Parathyroid adenoma (tissue), 2 donors: ENCODE measurements at regions not wholly inside any gene's neighbourhood (a gene's known extent, or its start where the extent isn't known, plus 50 kb on each side); places are given as distances from the start of the nearest gene placed in this dataset.

ENCODE experiments used
- H2AFZ ChIP-seq: fragments of 300-600 bp; sonication (generic); one replicate; pipeline ENCODE4 v1.7.0; 2017; ENCODE audit warnings: antibody characterized with exemption, mild to moderate bottlenecking
- H3K27ac ChIP-seq: fragments of 300-600 bp; sonication (generic); one replicate; pipeline ENCODE4 v1.7.0; 2017
- H3K27me3 ChIP-seq: fragments of 300-600 bp; sonication (generic); one replicate; pipeline ENCODE4 v1.7.0; 2017; ENCODE audit warnings: low read length; ENCODE audit not compliant: control insufficient read depth, insufficient read depth
- H3K36me3 ChIP-seq: fragments of 300-600 bp; sonication (generic); one replicate; pipeline ENCODE4 v1.7.0; 2017; ENCODE audit warnings: low read length; ENCODE audit not compliant: control insufficient read depth, insufficient read depth
- H3K4me1 ChIP-seq: fragments of 300-600 bp; sonication (generic); one replicate; pipeline ENCODE4 v1.7.0; 2017; ENCODE audit warnings: control low read depth
- H3K4me2 ChIP-seq: fragments of 300-600 bp; sonication (generic); one replicate; pipeline ENCODE4 v1.7.0; 2017; ENCODE audit warnings: low read length
- H3K4me3 ChIP-seq: fragments of 300-600 bp; sonication (generic); one replicate; pipeline ENCODE4 v1.7.0; 2017; ENCODE audit warnings: low read depth, low read length
- H3K79me2 ChIP-seq: fragments of 300-600 bp; sonication (generic); one replicate; pipeline ENCODE4 v1.7.0; 2017; ENCODE audit warnings: control low read depth
- H3K9ac ChIP-seq: fragments of 300-600 bp; sonication (generic); one replicate; pipeline ENCODE4 v1.7.0; 2017; ENCODE audit warnings: mild to moderate bottlenecking
- H3K9me3 ChIP-seq: fragments of 300-600 bp; sonication (generic); one replicate; pipeline ENCODE4 v1.7.0; 2017; ENCODE audit warnings: low read length; ENCODE audit not compliant: control insufficient read depth
- CTCF ChIP-seq: fragments of 300-600 bp; sonication (generic); IDR thresholded peaks from one replicate; pipeline ENCODE4 v1.7.0; 2017; ENCODE audit warnings: antibody characterized with exemption, mild to moderate bottlenecking
- donor health status: primary hyperparathyroidism.

- H3K27me3 ChIP-seq: no peaks in the 10 kb centered on the region
- H3K27ac ChIP-seq: no peak overlapping the region
- no peaks in the 10 kb centered on the region for H3K9me3 ChIP-seq
- TF ChIP-seq CTCF: no peak
- H3K4me2 ChIP-seq: no peak overlapping the region
- no peaks in the 10 kb centered on the region for H3K79me2 ChIP-seq
- H3K4me1 ChIP-seq: no peaks in the 10 kb centered on the region
- H3K4me3 ChIP-seq: no peak overlapping the region
- no peak overlapping the region for H3K9ac ChIP-seq
- no peak overlapping the region for H2AFZ ChIP-seq
- no peaks in the 10 kb centered on the region for H3K36me3 ChIP-seq
These were observed 370.4 kb upstream of the TGFBR2 start for GRCh38 chr3:30236011-30236410.

GRCh38 chr3:30241721-30242120, 364.7 kb upstream of the TGFBR2 start:
- Histone ChIP-seq H3K79me2 (no peaks in the 10 kb centered on the region), H3K9me3 (no peaks in the 10 kb centered on the region), H3K4me2 (no peak overlapping the region), H2AFZ (no peak overlapping the region), H3K27ac (no peak overlapping the region), H3K36me3 (no peaks in the 10 kb centered on the region), H3K4me3 (no peak overlapping the region), H3K4me1 (no peaks in the 10 kb centered on the region), H3K27me3 (no peaks in the 10 kb centered on the region), H3K9ac (no peak overlapping the region)
- TF ChIP-seq CTCF: no peak

GRCh38 chr3:30245858-30246622, 360.4 kb upstream of the TGFBR2 start:
- Histone ChIP-seq H3K4me2 (no peak overlapping the region), H3K4me3 (no peak overlapping the region), H3K9me3 (no peaks in the 10 kb centered on the region), H3K9ac (no peak overlapping the region), H3K79me2 (no peaks in the 10 kb centered on the region), H3K4me1 (no peaks in the 10 kb centered on the region), H2AFZ (no peak overlapping the region), H3K27me3 (no peaks in the 10 kb centered on the region), H3K27ac (no peak overlapping the region), H3K36me3 (no peaks in the 10 kb centered on the region)
- no peak for TF ChIP-seq CTCF

GRCh38 chr3:30248423-30248822, 358.0 kb upstream of the TGFBR2 start:
- Histone ChIP-seq H3K27me3 (no peaks in the 10 kb centered on the region), H3K9ac (no peak overlapping the region), H3K79me2 (no peaks in the 10 kb centered on the region), H3K27ac (no peak overlapping the region), H3K4me2 (no peak overlapping the region), H3K4me3 (no peak overlapping the region), H3K4me1 (no peaks in the 10 kb centered on the region), H3K36me3 (no peaks in the 10 kb centered on the region), H2AFZ (no peak overlapping the region), H3K9me3 (no peaks in the 10 kb centered on the region)
- TF ChIP-seq CTCF: no peak

- Histone ChIP-seq H3K9ac (no peak overlapping the region), H3K27ac (no peak overlapping the region), H2AFZ (no peak overlapping the region), H3K27me3 (no peaks in the 10 kb centered on the region), H3K4me2 (no peak overlapping the region), H3K36me3 (no peaks in the 10 kb centered on the region), H3K79me2 (no peaks in the 10 kb centered on the region), H3K4me3 (no peak overlapping the region), H3K4me1 (no peaks in the 10 kb centered on the region), H3K9me3 (no peaks in the 10 kb centered on the region)
- TF ChIP-seq CTCF: no peak
These were observed 353.9 kb upstream of the TGFBR2 start for GRCh38 chr3:30252474-30252873.
